Daoy (cell line): ENCODE measurements at regions not wholly inside any gene's neighbourhood (a gene's known extent, or its start where the extent isn't known, plus 50 kb on each side); places are given as distances from the start of the nearest gene placed in this dataset.

Experiments
- DNase-seq: peaks from one replicate; pipeline ENCODE4 v3.0.0-alpha.2; 2015; ENCODE audit warnings: low read depth

GRCh38 chr11:122523846-122524805, 131.4 kb upstream of the UBASH3B start:
- DNase-seq, result no peak

- DNase-seq, result no peak
Observed at GRCh38 chr11:122521626-122522025, 133.9 kb upstream of the UBASH3B start.

GRCh38 chr11:122517403-122518379, 137.8 kb upstream of the UBASH3B start:
- DNase-seq, result peak; percentile 31

GRCh38 chr11:122516686-122517085, 138.8 kb upstream of the UBASH3B start:
- no peak for DNase-seq

GRCh38 chr11:122513997-122514396, 141.5 kb upstream of the UBASH3B start:
- no peak for DNase-seq

- DNase-seq, result no peak
Observed at GRCh38 chr11:122513328-122513727, 142.2 kb upstream of the UBASH3B start.

GRCh38 chr11:122512688-122513087, 142.8 kb upstream of the UBASH3B start:
- DNase-seq, result no peak

GRCh38 chr11:122509899-122510298, 145.6 kb upstream of the UBASH3B start:
- DNase-seq, result no peak

GRCh38 chr11:122509091-122509490, 146.4 kb upstream of the UBASH3B start:
- DNase-seq, result no peak

GRCh38 chr11:122505304-122506006, 150.1 kb upstream of the UBASH3B start:
- DNase-seq, result peak; percentile 85

GRCh38 chr11:122494221-122494620, 161.3 kb upstream of the UBASH3B start:
- DNase-seq, result no peak

- peak; percentile 9 for DNase-seq
Observed at GRCh38 chr11:122491509-122491908, 164.0 kb upstream of the UBASH3B start.

- DNase-seq, result no peak
Observed at GRCh38 chr11:122488892-122489706, 166.4 kb upstream of the UBASH3B start.

- no peak for DNase-seq
Observed at GRCh38 chr11:122487669-122488068, 167.9 kb upstream of the UBASH3B start.

GRCh38 chr11:122486793-122487495, 168.6 kb upstream of the UBASH3B start:
- DNase-seq, result peak; percentile 29

GRCh38 chr11:122478986-122479385, 176.5 kb upstream of the UBASH3B start:
- no peak for DNase-seq

GRCh38 chr11:122468965-122469364, 186.6 kb upstream of the UBASH3B start:
- no peak for DNase-seq

GRCh38 chr11:122463530-122463929, 192.0 kb upstream of the UBASH3B start:
- DNase-seq, result no peak

GRCh38 chr11:122459064-122459463, 196.5 kb upstream of the UBASH3B start:
- no peak for DNase-seq

- DNase-seq, result no peak
Observed at GRCh38 chr11:122453586-122453985, 201.9 kb upstream of the UBASH3B start.
